Neural cell (in vitro differentiated cells): ENCODE measurements at regions not wholly inside any gene's neighbourhood (a gene's known extent, or its start where the extent isn't known, plus 50 kb on each side); places are given as distances from the start of the nearest gene placed in this dataset.

ENCODE experiments used
- H2AFZ ChIP-seq: fragments of 200-600, 300-800 bp; sonication (generic), shearing (Covaris generic); 2 replicates; pipeline ENCODE4 v1.6.0; 2014; ENCODE audit warnings: low read depth, mild to moderate bottlenecking, antibody characterized with exemption, low read length, moderate library complexity
- H3F3A ChIP-seq: fragments of 200-600 bp; shearing (Covaris generic); 2 replicates; pipeline ENCODE4 v1.6.1; 2016; ENCODE audit warnings: mild to moderate bottlenecking, moderate library complexity, mixed read lengths, antibody characterized with exemption, low read length; ENCODE audit not compliant: insufficient read depth, poor library complexity, severe bottlenecking
- H3K27ac ChIP-seq: fragments of 200-600, 300-800 bp; sonication (generic), shearing (Covaris generic); 2 replicates; pipeline ENCODE4 v1.5.1; 2014; ENCODE audit warnings: mild to moderate bottlenecking, low read length, moderate library complexity
- H3K27me3 ChIP-seq: fragments of 300-800, 200-600 bp; sonication (generic), shearing (Covaris generic); 2 replicates; pipeline ENCODE4 v1.6.0; 2014; ENCODE audit warnings: mild to moderate bottlenecking, low read depth, low read length, moderate library complexity; ENCODE audit not compliant: insufficient read depth
- H3K36me3 ChIP-seq: fragments of 300-800, 200-600 bp; sonication (generic), shearing (Covaris generic); 2 replicates; pipeline ENCODE4 v1.5.1; 2014; ENCODE audit warnings: mild to moderate bottlenecking, antibody characterized with exemption, low read length, moderate library complexity; ENCODE audit not compliant: insufficient read depth
- H3K4me2 ChIP-seq: fragments of 300-800, 200-600 bp; sonication (generic), shearing (Covaris generic); 2 replicates; pipeline ENCODE4 v1.6.0; 2014; ENCODE audit warnings: mild to moderate bottlenecking, low read length
- H3K4me3 ChIP-seq: fragments of 300-800, 200-600 bp; sonication (generic), shearing (Covaris generic); 2 replicates; pipeline ENCODE4 v1.5.1; 2014; ENCODE audit warnings: mild to moderate bottlenecking, low read length, moderate library complexity
- H3K79me2 ChIP-seq: fragments of 200-600 bp; shearing (Covaris generic); replicated peaks from 2 replicates; pipeline ENCODE4 v1.6.0; 2014; ENCODE audit warnings: mild to moderate bottlenecking, low read length, moderate library complexity; ENCODE audit not compliant: insufficient read depth
- H3K9ac ChIP-seq: fragments of 300-800, 200-600 bp; sonication (generic), shearing (Covaris generic); 2 replicates; pipeline ENCODE4 v1.6.1; 2016; ENCODE audit warnings: mild to moderate bottlenecking, low read length, mixed read lengths
- H3K9me2 ChIP-seq: fragments of 200-600 bp; shearing (Covaris generic); 2 replicates; pipeline ENCODE4 v1.6.1; 2016; ENCODE audit warnings: mild to moderate bottlenecking, low read length, mixed read lengths; ENCODE audit not compliant: insufficient read depth
- H3K9me3 ChIP-seq: fragments of 200-600, 300-800 bp; sonication (generic), shearing (Covaris generic); 2 replicates; pipeline ENCODE4 v1.6.1; 2016; ENCODE audit warnings: mild to moderate bottlenecking, mixed run types, low read length, moderate library complexity, mixed read lengths
- H4K20me1 ChIP-seq: fragments of 200-600 bp; shearing (Covaris generic); 2 replicates; pipeline ENCODE4 v1.6.1; 2016; ENCODE audit warnings: mild to moderate bottlenecking, mixed run types; ENCODE audit not compliant: insufficient read depth
- CTCF ChIP-seq: fragments of 450-650 bp; IDR thresholded peaks from 2 replicates; pipeline ENCODE4 v1.5.1; 2014; ENCODE audit warnings: antibody characterized with exemption, mild to moderate bottlenecking, moderate library complexity; ENCODE audit not compliant: poor library complexity, severe bottlenecking
- EP300 ChIP-seq: fragments of 450-650 bp; conservative IDR thresholded peaks from 2 replicates; pipeline ENCODE4 v1.6.1; 2014; ENCODE audit warnings: antibody characterized with exemption, mild to moderate bottlenecking, moderate library complexity; ENCODE audit not compliant: poor library complexity, severe bottlenecking
- EZH2 ChIP-seq: fragments of 200-600, 300-800 bp; shearing (Covaris generic), sonication (generic); IDR thresholded peaks from 2 replicates; pipeline ENCODE4 v1.6.1; 2014; ENCODE audit warnings: antibody characterized with exemption, low read length, borderline replicate concordance, mild to moderate bottlenecking; ENCODE audit not compliant: insufficient read depth, poor library complexity, severe bottlenecking
- MXI1 ChIP-seq: fragments of 450-650 bp; conservative IDR thresholded peaks from 2 replicates; pipeline ENCODE4 v1.6.1; 2014; ENCODE audit warnings: antibody characterized with exemption, mild to moderate bottlenecking; ENCODE audit not compliant: poor library complexity, severe bottlenecking
- POLR2AphosphoS5 ChIP-seq: IDR thresholded peaks from 2 replicates; pipeline ENCODE4 v1.6.1; 2012
- RAD21 ChIP-seq: fragments of 450-650 bp; conservative IDR thresholded peaks from 2 replicates; pipeline ENCODE4 v1.6.1; 2014; ENCODE audit warnings: antibody characterized with exemption, mild to moderate bottlenecking, moderate library complexity
- REST ChIP-seq: IDR thresholded peaks from 2 replicates; pipeline ENCODE4 v1.6.1; 2012; ENCODE audit warnings: borderline replicate concordance
- SMC3 ChIP-seq: fragments of 450-650 bp; conservative IDR thresholded peaks from 2 replicates; pipeline ENCODE4 v1.6.1; 2014; ENCODE audit warnings: antibody characterized with exemption, mild to moderate bottlenecking, moderate library complexity; ENCODE audit not compliant: poor library complexity
- TAF1 ChIP-seq: IDR thresholded peaks from 2 replicates; pipeline ENCODE4 v1.6.1; 2012; ENCODE audit warnings: low read depth

- no peaks in the 10 kb centered on the region for H4K20me1 ChIP-seq
- no peak overlapping the region for H3K27ac ChIP-seq
- H3K79me2 ChIP-seq, result no peaks in the 10 kb centered on the region
- H3K4me2 ChIP-seq, result no peak overlapping the region
- no peaks in the 10 kb centered on the region for H3K36me3 ChIP-seq
- no peaks in the 10 kb centered on the region for H3F3A ChIP-seq
- TF ChIP-seq EP300, result no peak
- TF ChIP-seq POLR2AphosphoS5, result no peak
- no peak for TF ChIP-seq RAD21
- no peak for TF ChIP-seq MXI1
- no peak for TF ChIP-seq EZH2
- TF ChIP-seq TAF1, result no peak
- TF ChIP-seq REST, result no peak
- TF ChIP-seq SMC3, result no peak
- no peak for TF ChIP-seq CTCF
- no peaks in the 10 kb centered on the region for H3K9me2 ChIP-seq
- no peak overlapping the region for H3K4me3 ChIP-seq
- peaks cover 4% of the 10 kb centered on the region for H3K9me3 ChIP-seq
- H2AFZ ChIP-seq, result no peak overlapping the region
- no peak overlapping the region for H3K9ac ChIP-seq
- no peaks in the 10 kb centered on the region for H3K27me3 ChIP-seq
Measured at GRCh38 chr5:51060953-51061352, 322.3 kb upstream of the ISL1 start.

- no peak overlapping the region for H3K9ac ChIP-seq
- no peaks in the 10 kb centered on the region for H3F3A ChIP-seq
- TF ChIP-seq SMC3 (no peak), CTCF (no peak), MXI1 (no peak), TAF1 (no peak), EP300 (no peak), REST (no peak)
- H3K27ac ChIP-seq, result no peak overlapping the region
- H3K4me3 ChIP-seq, result no peak overlapping the region
- no peaks in the 10 kb centered on the region for H3K9me2 ChIP-seq
- no peak overlapping the region for H2AFZ ChIP-seq
- H3K36me3 ChIP-seq, result no peaks in the 10 kb centered on the region
- H3K9me3 ChIP-seq, result peaks cover 7% of the 10 kb centered on the region
- H3K79me2 ChIP-seq, result no peaks in the 10 kb centered on the region
- no peak overlapping the region for H3K4me2 ChIP-seq
- no peaks in the 10 kb centered on the region for H3K27me3 ChIP-seq
- no peaks in the 10 kb centered on the region for H4K20me1 ChIP-seq
Measured at GRCh38 chr5:51072937-51073336, 310.3 kb upstream of the ISL1 start.
